NCI-H526 (cell line): ENCODE measurements at regions not wholly inside any gene's neighbourhood (a gene's known extent, or its start where the extent isn't known, plus 50 kb on each side); places are given as distances from the start of the nearest gene placed in this dataset.
"Not testable (repeated sequence)": the region's sequence is repeated elsewhere in the genome, so short reads cannot be mapped to it uniquely, and the experiment has no call there.

ENCODE experiments used
- DNase-seq, 2 experiments: peaks; one replicate each; lab custom pipeline; 2025; lab: John Stamatoyannopoulos, UW

DNA sequence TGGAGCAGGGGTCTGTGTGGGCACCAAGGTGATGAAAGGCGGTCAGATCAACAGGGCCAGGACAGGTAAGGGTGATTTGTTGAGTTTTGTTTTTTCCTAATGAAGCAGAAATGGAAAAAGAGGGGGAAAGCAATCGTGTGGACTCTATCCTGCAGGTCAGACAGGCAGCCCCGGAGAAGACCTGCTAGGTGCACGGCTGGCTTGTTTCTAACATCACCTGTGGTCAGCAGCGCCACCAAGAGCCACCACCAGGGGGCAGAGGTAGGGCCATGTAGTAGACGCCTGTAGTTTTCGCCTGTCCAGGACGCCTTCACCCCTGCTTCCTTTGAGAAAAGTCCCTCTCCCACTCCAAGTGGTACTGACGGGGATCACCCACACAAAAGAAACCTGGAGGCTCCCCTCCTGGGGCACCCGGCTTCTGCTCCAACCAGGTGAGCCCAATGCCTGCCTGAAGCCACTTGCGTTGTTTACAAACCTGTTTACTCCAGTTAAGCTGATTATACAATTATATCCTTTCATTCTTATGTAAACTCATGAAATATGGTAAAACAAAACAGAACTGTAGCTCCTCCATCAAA lies 54.2 kb upstream of the SEC14L1 start:
- DNase-seq = peak; percentile 76 to 94

DNA sequence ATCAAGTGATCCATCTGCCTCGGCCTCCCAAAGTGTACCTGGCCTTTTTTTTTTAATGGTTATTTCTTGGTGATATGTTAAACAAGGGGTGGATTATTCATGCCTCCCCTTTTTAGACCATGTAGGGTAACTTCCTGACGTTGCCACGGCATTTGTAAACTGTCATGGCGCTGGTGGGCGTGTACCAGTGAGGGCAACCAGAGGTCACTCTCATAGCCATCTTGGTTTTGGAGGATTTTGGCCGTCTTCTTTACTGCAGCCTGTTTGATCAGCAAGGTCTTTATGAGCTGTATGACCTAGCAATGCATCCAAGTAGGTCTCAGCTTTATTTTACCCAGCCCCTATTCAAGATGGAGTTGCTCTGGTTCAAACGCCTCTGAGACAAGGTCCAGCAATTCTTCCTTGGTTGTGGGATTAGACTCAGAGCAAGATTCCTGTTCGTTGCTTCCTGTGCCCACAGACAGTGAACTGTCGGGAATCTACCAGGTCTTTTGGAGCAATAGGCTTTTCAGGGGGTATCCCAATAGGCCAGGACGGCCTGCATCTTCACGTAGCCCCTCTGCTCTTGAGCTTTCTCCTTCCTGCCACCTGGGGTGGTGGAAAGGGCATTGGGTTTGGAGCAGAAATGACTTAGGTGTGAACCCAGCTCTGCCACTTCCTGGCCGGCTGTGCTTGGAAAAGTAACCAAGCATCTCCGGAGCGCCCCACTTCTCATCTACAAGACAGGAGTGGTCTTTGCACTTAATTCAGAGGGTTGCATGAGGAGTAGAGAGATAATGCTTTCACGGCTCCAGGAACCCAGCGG lies 52.9 kb upstream of the SEC14L1 start:
- DNase-seq = no peak

- peak; percentile 92 to 95 for DNase-seq
Measured at GRCh38 chr17:77088455-77089123, 52.2 kb upstream of the SEC14L1 start.

DNA sequence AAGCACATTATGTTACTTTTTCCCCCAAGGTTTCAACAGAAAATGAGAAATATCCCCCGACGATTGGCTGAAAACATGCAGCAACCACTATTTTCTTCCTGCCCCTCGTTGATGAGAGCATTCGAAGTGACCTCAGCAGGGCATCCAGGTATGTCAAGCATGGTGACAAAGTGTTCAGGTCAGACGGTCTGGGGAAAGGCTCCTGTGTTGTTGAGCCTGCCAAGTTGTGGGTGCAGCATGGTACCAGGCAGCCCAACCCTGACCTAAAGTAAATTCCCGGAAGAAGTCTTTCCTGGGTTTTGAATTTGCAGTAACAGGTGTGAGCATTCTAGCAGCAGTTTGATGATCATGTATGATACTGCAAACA lies 51.7 kb upstream of the SEC14L1 start:
- DNase-seq = no peak

DNA sequence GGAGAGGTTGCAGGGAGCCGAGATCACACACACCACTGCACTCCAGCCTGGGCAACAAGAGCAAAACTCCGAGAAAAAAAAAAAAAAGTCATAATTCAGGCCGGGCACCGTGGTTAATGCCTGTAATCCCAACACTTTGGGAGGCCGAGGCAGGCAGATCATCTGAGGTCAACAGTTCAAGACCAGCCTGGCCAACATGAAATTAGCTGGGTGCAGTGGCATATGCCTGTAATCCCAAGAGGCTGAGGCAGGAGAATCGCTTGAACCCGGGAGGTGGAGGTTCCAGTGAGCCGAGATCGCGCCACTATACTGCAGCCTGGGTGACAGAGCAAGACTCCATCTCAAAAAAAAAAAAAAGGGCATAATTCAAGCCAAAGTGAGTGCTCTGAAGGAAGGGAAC lies 50.8 kb upstream of the SEC14L1 start:
- DNase-seq = not testable (repeated sequence)

GRCh38 chr17:77090476-77090875 lies 50.3 kb upstream of the SEC14L1 start:
- DNase-seq = no peak
